ENCODE measurements at regions not wholly inside any gene's neighbourhood (a gene's known extent, or its start where the extent isn't known, plus 50 kb on each side); places are given as distances from the start of the nearest gene placed in this dataset.

DNA sequence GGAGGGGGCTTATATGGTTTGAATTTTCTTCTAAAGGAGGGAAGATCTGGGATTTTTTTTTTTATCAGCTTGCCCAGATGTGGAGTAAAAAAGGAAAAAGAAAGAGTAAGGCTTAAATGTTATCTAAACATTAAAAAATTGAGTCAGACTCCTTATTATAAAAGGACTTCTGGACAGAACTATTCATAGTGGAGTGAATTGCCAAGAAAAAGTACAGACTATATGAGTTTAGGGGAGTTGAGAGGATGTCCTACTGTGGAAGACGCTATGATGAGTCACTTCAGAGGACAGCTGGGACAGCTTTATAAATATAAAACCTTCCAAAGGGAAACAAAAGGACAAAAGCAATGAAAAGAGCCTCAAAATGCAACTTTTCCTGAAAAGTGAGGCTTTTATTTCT lies 73.0 kb downstream of the TFPI2 start:
- ChIA-PET CTCF (no interaction called here), POLR2A (no interaction called here)
- no peak overlapping the region for H3K4me3 ChIP-seq
- FAIRE-seq (no peak), DNase-seq (ENCODE audit: low read depth in 1 of 2, low spot score in 1 of 2) (no peak), ATAC-seq (no peak)
- no peak overlapping the region for H3K27ac ChIP-seq
- TF ChIP-seq, protein P1, sequence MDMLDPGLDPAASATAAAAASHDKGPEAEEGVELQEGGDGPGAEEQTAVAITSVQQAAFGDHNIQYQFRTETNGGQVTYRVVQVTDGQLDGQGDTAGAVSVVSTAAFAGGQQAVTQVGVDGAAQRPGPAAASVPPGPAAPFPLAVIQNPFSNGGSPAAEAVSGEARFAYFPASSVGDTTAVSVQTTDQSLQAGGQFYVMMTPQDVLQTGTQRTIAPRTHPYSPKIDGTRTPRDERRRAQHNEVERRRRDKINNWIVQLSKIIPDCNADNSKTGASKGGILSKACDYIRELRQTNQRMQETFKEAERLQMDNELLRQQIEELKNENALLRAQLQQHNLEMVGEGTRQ (IDR thresholded peaks at IDR 0.05): no peak
- TF ChIP-seq BHLHE40 (IDR thresholded peaks at IDR 0.05; ENCODE audit: low read depth, low read length) (no peak), ZSCAN20 (CRISPR knock-in tag; IDR thresholded peaks at IDR 0.05) (no peak), POLR2AphosphoS2 (conservative IDR thresholded peaks at IDR 0.05; ENCODE audit: low read length) (no peak), TFCP2L1 (CRISPR knock-in tag; IDR thresholded peaks at IDR 0.05) (no peak), CBX8 (IDR thresholded peaks at IDR 0.05) (no peak), POLR2A (IDR thresholded peaks at IDR 0.05; ENCODE audit: low read length) (no peak), CHD4 (IDR thresholded peaks at IDR 0.05; ENCODE audit: borderline replicate concordance) (no peak)
- TF ChIP-seq, protein P2, sequence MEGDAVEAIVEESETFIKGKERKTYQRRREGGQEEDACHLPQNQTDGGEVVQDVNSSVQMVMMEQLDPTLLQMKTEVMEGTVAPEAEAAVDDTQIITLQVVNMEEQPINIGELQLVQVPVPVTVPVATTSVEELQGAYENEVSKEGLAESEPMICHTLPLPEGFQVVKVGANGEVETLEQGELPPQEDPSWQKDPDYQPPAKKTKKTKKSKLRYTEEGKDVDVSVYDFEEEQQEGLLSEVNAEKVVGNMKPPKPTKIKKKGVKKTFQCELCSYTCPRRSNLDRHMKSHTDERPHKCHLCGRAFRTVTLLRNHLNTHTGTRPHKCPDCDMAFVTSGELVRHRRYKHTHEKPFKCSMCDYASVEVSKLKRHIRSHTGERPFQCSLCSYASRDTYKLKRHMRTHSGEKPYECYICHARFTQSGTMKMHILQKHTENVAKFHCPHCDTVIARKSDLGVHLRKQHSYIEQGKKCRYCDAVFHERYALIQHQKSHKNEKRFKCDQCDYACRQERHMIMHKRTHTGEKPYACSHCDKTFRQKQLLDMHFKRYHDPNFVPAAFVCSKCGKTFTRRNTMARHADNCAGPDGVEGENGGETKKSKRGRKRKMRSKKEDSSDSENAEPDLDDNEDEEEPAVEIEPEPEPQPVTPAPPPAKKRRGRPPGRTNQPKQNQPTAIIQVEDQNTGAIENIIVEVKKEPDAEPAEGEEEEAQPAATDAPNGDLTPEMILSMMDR (IDR thresholded peaks at IDR 0.05): no peak
- TF ChIP-seq, protein P3, sequence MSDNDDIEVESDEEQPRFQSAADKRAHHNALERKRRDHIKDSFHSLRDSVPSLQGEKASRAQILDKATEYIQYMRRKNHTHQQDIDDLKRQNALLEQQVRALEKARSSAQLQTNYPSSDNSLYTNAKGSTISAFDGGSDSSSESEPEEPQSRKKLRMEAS (IDR thresholded peaks at IDR 0.05): no peak
- no peaks in the 10 kb centered on the region for H3K4me1 ChIP-seq
- no peaks in the 10 kb centered on the region for H3K9me3 ChIP-seq
- no peak overlapping the region for H3K4me2 ChIP-seq
- 15% methylated on average over 1 of the region's 1 CpG for WGBS (ENCODE audit: missing lambda C conversion rate)

DNA sequence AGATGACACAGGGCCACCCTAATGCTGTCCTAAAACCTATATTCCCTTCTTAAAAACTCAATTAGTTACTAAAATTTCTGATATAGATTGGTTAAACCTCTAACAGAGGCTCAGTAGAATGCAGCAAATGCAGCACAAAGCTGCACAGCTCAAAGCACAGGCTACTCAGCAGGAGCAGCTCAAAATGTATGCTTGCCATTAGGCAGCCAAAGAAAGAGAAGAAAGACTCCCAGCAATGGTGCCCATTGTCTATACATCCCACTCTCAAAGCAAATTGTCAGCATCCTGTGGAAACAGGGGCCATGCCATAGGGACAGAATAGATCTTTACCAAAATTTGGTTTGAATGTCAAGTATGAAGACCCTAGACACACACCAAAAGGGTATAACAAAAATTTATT lies 73.5 kb downstream of the TFPI2 start:
- Histone ChIP-seq H3K9me3 (no peaks in the 10 kb centered on the region), H3K27ac (no peak overlapping the region), H3K4me3 (no peak overlapping the region), H3K4me1 (no peaks in the 10 kb centered on the region), H3K4me2 (no peak overlapping the region)
- ATAC-seq: no peak
- ChIA-PET POLR2A (no interaction called here), CTCF (no interaction called here)
- TF ChIP-seq MAFK (IDR thresholded peaks at IDR 0.05; ENCODE audit: partially characterized antibody): no peak
- TF ChIP-seq RFX5 (IDR thresholded peaks at IDR 0.05): no peak
- no peak for TF ChIP-seq NPAS2 (CRISPR knock-in tag; IDR thresholded peaks at IDR 0.05; ENCODE audit: borderline replicate concordance)
- TF ChIP-seq FOSB (CRISPR knock-in tag; IDR thresholded peaks at IDR 0.05): no peak
- TF ChIP-seq EHMT2 (IDR thresholded peaks at IDR 0.05; ENCODE audit: low read depth): no peak
- TF ChIP-seq, protein P4, sequence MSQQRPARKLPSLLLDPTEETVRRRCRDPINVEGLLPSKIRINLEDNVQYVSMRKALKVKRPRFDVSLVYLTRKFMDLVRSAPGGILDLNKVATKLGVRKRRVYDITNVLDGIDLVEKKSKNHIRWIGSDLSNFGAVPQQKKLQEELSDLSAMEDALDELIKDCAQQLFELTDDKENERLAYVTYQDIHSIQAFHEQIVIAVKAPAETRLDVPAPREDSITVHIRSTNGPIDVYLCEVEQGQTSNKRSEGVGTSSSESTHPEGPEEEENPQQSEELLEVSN (IDR thresholded peaks at IDR 0.05; ENCODE audit: borderline replicate concordance, low read depth): no peak
- TF ChIP-seq POLR2A (IDR thresholded peaks at IDR 0.05; ENCODE audit: low read length): no peak
- TF ChIP-seq ESRRA (IDR thresholded peaks at IDR 0.05; ENCODE audit: borderline replicate concordance, low read length): no peak
- no peak for TF ChIP-seq JUN (IDR thresholded peaks at IDR 0.05)
- TF ChIP-seq, protein P5, sequence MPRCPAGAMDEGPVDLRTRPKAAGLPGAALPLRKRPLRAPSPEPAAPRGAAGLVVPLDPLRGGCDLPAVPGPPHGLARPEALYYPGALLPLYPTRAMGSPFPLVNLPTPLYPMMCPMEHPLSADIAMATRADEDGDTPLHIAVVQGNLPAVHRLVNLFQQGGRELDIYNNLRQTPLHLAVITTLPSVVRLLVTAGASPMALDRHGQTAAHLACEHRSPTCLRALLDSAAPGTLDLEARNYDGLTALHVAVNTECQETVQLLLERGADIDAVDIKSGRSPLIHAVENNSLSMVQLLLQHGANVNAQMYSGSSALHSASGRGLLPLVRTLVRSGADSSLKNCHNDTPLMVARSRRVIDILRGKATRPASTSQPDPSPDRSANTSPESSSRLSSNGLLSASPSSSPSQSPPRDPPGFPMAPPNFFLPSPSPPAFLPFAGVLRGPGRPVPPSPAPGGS (IDR thresholded peaks at IDR 0.05): no peak
- no peak for TF ChIP-seq ZSCAN20 (CRISPR knock-in tag; IDR thresholded peaks at IDR 0.05)
- TF ChIP-seq, protein P6, sequence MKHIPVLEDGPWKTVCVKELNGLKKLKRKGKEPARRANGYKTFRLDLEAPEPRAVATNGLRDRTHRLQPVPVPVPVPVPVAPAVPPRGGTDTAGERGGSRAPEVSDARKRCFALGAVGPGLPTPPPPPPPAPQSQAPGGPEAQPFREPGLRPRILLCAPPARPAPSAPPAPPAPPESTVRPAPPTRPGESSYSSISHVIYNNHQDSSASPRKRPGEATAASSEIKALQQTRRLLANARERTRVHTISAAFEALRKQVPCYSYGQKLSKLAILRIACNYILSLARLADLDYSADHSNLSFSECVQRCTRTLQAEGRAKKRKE (CRISPR knock-in tag; IDR thresholded peaks at IDR 0.05; ENCODE audit: low read depth): no peak
- TF ChIP-seq, protein P1 (IDR thresholded peaks at IDR 0.05): no peak
- no peak for TF ChIP-seq BHLHE40 (IDR thresholded peaks at IDR 0.05; ENCODE audit: low read depth, low read length)
- TF ChIP-seq, protein P7, sequence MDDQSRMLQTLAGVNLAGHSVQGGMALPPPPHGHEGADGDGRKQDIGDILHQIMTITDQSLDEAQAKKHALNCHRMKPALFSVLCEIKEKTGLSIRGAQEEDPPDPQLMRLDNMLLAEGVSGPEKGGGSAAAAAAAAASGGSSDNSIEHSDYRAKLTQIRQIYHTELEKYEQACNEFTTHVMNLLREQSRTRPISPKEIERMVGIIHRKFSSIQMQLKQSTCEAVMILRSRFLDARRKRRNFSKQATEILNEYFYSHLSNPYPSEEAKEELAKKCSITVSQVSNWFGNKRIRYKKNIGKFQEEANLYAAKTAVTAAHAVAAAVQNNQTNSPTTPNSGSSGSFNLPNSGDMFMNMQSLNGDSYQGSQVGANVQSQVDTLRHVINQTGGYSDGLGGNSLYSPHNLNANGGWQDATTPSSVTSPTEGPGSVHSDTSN (IDR thresholded peaks at IDR 0.05): no peak
- no peak for TF ChIP-seq JUNB (IDR thresholded peaks at IDR 0.05)
- TF ChIP-seq RAD21 (conservative IDR thresholded peaks at IDR 0.05 in 1 of 2, IDR thresholded peaks at IDR 0.05 in 1 of 2): no peak
- TF ChIP-seq EP300 (IDR thresholded peaks at IDR 0.05): no peak
- FAIRE-seq: no peak
- no peak for DNase-seq (ENCODE audit: low read depth in 1 of 2, low spot score in 1 of 2)

Measured in A549 (cell line).